ENCODE measurements at regions not wholly inside any gene's neighbourhood (a gene's known extent, or its start where the extent isn't known, plus 50 kb on each side); places are given as distances from the start of the nearest gene placed in this dataset.
"Not testable (repeated sequence)": the region's sequence is repeated elsewhere in the genome, so short reads cannot be mapped to it uniquely, and the experiment has no call there.

DNA sequence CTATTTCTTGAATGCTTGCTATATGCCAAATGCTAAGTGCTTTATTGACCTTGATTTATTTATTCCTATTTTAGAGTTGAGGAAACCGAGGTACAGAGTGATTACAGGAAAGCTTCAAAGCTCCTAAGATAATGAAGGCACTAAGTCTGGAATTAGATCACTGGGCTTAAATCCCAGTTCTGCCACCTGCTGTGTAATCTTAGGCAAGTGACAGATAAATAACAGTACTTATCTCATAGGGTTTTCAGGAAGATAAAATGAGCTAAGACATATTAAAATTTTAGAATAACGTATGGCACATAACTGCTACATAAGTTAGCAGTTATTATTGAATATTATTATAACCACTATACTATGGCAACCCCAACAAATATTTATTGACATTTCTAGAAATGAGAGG is 843.8 kb downstream of the DTWD2 start:
- DNase-seq = no peak

DNA sequence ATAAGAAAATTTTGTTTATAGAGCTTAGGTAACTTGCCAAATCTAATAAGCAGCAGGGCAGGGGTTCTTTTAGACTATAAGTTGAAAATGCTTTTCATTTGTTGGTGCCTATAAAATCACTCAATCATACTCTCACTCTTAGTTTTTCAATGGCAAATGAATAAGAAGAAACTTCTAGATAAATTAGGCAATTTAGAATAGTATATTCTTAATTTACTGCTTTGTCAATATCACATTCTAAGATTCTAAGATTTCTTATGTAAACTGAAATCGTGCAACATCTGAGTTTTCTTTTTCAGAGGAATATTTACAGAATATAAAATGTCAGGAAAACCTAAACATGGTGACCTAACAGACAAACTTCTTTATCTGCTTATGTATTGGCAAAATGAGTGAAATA is 849.0 kb downstream of the DTWD2 start:
- DNase-seq = no peak

DNA sequence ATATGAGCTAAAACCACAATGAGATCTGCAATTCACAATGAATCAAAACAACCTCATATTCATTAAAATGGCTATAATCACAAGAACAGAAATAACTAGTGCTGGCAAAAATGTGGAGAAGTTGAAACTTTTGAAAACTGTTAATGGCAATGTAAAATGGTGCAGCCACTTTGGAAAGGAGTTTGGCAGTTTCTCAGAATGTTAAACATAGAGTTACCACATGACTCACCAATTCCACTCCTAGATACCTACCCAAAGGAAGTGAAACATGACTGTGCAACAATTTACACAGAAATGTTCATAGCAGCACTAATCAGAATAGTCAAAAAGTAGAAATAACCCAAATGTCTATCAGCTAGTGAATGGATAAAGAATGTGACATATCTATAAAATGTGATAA is 862.2 kb downstream of the DTWD2 start:
- no peak for DNase-seq

DNA sequence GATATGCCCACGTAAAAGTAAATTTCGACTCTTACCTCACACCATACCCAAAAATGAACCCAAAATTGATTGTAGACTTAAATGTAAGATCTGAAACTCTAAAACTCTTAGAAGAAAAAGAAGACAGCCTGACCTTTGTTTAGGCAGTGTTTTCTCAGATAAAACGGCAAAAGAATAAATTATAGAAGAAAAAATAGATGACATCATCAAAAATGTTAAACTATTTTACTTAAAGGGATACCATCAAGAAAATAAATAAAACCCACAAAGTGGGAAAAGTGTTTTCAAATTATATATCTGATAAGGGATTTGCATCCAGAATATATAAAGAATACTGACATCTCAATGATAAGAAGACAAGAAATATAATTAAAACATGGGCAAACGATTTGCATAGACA is 862.7 kb downstream of the DTWD2 start:
- DNase-seq = no peak

DNA sequence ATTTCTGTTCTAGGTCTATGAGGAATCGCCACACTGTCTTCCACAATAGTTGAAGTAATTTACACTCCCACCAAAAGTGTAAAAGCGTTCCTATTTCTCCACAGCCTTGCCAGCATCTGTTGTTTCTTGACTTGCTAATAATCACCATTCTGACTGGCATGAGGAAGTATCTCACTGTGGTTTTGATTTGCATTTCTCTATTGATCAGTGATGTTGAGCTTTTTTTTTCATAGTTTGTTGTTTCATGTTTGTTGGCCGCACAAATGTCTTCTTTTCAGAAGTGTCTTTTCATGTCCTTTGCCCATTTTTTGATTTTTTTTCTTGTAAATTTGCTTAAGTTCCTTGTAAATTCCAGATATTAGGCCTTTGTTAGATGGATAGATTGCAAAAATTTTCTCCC is 867.1 kb downstream of the DTWD2 start:
- DNase-seq = no peak

DNA sequence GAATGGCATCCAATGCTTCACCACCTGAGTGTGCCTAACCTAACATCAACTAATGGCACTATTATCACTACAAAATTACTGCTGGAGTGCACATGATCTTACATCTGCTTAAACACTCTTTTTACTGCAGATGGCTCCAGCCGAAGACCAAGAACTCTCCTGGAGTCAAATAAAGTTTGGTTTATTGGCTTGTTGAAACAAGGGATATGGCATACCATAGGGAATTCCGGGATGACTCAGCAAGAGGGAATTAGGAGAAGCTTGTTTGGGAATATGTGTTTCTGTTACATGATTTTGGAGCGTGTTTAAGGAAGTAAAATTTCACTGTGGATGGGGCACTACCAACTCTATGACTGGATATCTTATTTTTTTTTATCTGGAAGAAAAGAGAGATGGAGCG is 872.6 kb downstream of the DTWD2 start:
- no peak for DNase-seq

DNA sequence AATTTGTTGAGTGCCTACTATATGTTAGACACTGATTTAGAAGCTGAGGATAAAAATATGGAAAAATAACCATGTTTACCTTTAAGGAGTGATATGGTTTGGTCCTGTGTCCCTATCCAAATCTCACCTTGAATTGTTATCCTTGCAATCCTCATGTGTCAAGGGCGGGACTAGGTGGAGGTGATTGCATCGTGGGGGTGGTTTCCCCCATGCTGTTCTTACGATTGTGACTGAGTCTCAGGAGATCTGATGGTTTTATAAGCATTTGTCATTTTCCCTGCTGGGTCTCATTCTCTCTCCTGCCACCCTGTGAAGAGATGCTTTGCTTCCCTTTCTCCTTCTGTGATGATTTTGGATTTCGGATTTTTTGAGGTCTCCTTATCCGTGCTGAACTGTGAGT is 876.4 kb downstream of the DTWD2 start:
- DNase-seq = no peak

DNA sequence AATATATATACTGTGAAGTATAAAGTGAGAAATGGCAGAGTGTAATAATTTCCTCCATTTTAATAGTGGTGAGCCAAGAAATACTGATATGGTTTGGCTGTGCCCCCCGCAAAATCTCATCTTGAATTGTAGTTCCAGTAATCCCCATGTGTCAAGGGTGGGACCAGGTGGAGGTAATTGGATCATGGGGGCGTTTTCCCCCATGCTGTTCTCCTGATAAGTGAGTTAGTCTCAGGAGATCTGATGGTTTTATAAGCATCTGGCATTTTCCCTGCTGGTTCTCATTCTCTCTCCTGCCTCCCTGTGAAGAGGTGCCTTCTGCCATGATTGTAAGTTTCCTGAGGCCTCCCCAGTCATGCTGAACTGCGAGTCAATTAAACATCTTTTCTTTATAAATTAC is 881.1 kb downstream of the DTWD2 start:
- DNase-seq = not testable (repeated sequence)

DNA sequence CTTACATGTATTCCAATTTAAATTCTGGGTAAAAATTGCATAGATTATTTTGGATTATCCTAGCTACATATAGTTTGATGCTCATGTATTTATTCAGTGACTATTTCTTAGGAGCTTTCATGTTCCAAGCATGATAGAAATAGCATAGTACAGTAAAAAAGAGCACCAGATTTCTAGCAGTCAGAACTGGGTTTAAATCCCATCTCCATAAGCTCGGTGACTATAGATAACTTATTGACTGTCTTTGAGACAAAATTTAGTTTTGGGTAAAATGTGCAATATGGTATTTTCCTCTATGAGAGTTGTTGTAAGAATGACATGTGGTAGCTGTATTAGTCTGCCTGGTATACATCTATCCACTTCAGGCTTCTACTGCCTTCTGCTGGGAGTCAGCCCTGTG is 889.6 kb downstream of the DTWD2 start:
- DNase-seq = no peak

DNA sequence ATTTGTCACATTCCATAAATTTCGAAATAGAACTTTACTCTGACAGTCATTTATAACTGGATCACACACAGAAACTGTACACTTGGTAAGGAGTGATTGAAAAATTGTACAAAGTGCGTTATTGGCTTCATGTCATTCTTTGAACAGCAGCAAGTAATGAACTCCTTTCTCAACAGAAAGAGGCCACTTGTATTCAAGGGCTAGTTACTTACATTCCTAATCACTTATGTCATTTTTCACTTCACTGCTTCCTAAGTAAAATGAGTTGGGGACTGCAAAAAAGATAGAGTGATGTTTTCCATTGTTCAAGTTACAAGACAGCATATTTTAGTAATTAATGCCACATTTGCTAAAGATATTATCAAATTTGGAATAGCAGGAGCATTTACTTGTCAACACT is 893.2 kb downstream of the DTWD2 start:
- DNase-seq = no peak

DNA sequence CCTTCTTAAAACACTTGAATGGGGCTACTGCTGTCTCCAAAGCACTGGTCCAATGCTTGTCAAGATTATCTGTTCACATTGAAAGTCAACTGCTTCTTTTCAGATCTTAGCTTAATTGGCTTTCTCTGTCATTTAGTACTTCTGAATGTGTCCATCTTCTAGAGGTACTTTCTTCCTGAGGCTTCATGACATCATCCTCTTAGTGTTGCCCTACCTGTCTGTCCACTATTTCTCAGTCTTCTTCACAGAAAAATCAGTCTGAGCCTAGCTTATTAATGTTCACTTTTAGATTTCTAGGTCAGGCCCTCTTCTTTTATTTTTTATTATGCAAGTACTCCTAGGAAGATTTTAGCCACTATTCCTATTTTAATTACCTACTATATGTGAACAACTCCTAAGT is 899.9 kb downstream of the DTWD2 start:
- no peak for DNase-seq

DNA sequence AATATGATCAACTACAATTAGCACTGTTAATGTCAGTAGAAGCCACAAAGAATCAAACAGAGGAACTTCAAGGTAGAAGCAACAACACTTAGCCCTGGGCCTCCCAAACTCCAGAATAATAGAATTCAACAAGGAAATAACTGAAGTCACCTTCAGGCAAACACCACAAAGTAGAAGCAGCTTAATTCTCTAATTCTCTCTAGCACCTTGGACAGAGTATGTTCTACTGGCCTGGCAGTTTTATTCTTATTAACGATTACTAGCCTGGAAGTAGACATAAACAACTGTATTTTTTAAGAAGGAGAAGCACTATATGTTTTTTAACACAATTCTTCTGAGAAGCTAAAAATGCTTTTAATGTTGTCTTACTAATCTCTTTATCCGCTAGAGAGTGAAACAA is 911.9 kb downstream of the DTWD2 start:
- DNase-seq = no peak

DNA sequence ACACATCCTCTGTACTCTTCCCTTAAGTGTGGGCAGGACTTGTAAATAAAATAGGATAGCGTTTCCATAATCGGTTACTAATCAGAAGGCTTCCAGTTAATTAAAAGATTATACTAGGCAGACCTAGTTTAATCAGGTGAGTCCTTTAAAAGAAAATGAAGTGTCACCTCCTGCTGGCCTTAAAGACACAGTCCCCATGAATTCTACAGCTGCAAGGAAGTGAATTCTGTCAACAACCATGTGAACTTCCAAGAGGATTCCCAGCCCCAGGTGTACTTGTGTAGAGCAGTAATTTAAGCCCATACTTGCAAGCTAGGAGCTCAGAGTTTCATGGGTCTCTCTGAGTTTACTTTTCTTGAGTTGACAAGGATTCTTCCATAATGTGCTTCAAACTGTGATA is 918.3 kb downstream of the DTWD2 start:
- no peak for DNase-seq

DNA sequence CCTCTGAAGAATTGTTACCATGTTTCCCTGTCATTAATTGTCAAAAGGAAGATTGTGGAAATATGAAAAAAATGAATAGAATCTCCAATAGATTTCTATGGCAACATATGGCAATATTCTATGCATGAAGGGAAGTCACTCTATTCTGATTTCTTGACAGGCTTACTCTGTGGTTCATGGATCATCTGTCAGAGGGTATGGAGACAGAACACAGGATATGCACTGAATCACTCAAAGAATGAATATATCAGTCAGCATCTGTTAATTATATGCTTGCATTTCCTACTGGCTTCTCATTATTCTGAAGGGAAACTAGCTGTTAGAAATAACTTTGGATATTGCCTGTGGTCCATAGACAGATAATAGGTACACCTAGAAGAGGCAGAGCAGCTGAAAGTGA is 918.9 kb downstream of the DTWD2 start:
- no peak for DNase-seq

DNA sequence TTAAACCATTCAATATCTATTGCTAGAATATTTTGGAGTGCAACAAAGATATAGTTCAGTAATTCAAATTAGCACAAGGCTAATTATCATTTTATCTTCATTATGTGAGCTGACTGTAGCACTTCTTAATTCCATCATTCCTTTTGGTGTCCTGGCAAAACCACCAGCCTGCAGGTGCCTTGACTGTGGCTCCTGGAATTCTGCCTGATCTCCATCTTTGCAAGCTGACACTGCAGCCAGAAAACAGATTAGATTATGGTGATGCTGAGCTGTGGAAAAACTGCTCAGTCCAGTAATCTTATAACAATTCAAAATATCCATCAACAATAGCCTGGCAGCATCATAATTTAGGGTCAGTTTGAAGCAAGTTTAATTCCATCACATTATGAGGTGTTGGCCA is 919.5 kb downstream of the DTWD2 start:
- DNase-seq = no peak

DNA sequence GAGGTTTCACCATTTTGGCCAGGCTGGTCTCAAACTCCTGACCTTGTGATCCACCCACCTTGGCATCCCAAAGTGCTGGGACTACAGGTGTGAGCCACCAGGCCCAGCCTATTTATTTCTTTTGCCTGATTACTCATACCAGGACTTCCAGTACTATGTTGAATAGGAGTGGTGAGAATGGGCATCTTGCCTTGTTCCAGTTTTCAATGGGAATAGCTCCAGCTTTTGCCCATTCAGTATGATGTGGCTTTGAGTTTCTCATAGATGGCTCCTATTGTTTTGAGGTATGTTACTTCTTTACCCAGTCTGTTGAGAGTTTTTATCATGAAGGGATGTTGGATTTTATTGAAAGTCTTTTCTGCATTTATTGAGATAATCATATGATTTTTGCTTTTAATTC is 924.5 kb downstream of the DTWD2 start:
- not testable (repeated sequence) for DNase-seq

DNA sequence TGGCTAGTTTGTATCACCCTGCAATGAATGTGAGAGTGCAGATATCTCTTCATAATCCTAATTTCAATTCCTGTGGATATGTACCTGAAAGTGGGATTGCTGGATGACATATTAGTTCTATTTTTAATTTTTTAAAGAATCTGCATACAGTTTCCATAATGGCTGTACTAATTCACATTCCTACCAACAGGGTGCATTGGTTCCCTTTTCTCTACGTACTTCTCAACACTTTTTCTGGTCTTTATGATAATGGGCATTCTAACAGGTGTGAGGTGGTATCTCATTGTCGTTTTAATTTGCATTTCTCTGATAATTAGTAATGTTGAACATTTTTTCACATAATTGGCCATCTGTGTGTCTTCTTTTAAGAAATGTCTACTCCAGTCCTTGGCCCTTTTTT is 927.5 kb downstream of the DTWD2 start:
- no peak for DNase-seq

DNA sequence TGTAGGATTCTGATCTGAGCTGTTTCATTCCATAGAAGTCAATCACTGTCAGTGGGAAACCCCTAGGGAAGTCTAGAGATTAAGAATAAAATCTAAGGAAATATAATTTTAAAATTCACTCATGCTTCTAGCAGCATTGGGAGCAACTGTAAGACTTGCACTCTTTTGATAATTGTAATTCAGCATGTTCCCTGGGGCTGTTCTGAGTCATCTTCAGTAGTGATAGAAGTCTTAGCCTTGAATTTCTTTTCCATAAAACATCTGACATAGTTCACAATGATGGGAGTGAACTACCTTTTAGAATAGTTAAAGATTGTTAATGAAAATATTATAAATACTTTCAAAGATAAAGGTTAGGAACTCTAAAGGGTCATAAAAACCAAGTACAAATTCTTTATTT is 935.8 kb downstream of the DTWD2 start:
- DNase-seq = no peak

DNA sequence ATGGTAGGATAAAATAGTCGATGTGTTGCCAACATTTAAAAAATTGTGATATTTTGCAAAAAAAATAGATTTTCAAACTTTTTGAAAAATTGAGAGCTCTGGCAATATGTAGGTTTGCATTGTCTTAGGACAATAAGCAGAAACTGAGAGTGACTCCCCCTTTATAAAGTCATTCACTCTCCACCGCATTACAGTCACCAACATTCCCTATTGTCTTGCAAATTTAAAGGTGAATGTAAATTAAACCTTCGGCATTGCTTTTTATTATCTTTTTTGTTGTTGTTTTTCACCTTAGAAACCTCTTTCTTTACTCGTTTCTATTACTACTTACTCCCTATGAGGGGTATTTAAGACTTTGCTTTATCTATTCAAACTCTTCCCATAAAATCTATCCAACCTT is 944.2 kb downstream of the DTWD2 start:
- DNase-seq = no peak

DNA sequence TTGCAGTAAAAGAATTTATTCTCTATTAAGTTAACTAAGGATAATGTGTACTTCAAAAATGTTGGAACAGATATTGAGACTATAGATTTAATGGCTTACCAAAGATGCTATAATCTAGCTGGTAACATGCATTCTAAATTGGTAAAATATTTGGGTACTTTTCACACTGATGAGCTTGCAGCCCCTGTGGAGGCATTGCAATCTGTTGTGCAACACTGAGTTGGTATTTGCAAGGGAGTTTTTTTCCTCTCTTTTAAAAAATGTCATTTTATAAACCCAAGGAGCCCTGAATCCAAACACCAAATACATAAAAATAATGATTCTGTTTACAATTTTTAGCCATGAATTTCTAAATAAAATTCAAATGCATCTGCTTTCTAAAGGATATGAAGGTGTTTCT is 944.8 kb downstream of the DTWD2 start:
- DNase-seq = no peak

DNA sequence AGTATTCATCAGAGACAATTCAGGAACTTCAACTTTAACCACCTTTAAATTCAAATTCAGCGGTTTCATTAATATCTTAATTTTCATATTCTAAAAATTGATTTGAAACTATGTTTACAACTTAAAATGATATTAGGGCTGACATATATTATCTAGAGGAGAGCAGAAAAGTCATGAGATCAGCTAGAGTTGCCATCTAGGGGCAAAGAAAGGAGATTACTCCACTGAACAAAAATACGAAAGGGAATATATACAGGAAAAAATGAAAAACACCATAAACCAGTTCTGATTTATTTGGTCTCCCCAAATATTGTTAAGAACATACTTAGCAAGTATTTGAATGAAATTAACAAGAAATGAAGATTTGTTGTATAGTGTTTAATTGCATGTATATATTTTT is 946.3 kb downstream of the DTWD2 start:
- DNase-seq = no peak

DNA sequence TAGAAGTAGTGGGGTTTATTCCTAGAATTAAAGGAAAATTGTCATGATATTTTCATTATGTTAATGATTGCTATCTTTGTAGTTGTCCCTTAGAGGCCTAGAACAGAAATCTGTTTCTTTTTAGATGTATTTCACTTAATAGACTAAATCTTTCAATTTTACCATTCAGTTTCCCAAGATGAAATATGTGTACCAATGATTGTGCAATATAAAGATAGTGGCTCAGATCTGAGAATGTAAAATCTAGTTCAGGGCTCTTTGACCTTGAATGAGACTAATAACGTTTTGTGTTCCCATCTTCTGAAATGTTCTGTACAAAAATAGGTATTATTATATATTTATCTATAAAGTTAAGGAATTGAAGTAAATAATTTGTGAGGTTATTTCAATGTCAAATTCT is 947.9 kb downstream of the DTWD2 start:
- DNase-seq = no peak

DNA sequence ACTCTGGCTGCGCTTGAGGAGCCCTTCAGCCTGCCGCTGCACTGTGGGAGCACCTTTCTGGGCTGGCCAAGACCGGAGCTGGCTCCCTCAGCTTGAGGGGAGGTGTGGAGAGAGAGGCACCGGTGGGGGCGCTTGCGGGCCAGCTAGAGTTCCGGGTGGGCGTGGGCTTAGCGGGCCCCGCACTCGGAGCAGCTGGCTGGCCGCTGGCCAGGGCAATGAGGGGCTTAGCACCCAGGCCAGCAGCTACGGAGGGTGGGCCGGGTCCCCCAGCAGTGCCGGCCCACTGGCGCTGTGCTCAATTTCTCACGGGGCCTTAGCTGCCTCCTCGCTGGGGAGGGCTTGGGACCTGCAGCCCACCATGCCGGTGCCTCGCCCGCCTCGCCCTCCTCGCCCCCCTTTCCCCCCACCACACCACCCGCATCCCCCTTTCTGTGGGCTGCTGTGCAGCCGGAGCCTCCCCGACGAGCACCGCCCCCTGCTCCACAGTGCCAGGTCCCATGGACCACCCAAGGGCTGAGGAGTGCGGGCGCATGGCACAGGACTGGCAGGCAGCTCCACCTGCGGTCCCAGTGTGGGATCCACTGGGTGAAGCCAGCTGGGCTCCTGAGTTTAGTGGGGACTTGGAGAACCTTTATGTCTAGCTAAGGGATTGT is 954.5 kb downstream of the DTWD2 start:
- DNase-seq = no peak

DNA sequence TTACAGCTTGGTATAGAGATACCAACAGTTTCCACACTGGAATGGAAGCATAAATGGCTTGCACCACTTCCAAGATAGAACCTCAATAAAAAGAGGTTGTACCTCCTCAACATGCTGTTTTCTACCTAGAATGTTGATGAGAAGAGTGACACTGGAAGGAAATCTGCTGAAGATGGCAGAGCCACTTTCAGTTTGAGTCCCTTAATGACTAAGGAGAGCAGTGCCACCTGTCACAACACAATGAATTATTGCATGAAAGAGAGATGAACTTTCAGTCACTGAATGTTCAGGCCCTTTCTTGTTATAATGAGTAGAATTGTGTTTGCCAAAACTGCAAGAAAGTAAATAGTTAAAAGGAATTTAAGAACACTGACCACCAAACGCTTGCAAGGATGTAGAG is 958.5 kb downstream of the DTWD2 start:
- DNase-seq = no peak

DNA sequence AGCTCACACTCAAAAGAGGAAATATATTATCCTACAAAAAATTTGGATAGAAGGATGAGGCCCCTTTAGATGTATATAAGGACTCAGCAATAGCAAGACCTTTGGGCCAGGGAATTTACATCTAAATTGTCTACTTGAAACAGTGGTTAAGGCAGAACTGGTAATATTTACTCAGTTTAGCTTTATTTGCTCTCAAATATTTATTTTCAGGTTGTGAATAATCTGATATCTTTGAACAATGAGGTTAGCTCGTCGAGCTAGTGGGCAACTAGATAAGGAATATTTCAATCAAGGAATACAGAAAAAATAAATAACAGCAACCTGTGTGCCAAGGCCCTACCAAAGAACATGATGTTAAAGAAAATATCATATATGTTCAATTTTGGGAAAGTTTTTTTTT is 966.3 kb downstream of the DTWD2 start:
- DNase-seq = no peak

DNA sequence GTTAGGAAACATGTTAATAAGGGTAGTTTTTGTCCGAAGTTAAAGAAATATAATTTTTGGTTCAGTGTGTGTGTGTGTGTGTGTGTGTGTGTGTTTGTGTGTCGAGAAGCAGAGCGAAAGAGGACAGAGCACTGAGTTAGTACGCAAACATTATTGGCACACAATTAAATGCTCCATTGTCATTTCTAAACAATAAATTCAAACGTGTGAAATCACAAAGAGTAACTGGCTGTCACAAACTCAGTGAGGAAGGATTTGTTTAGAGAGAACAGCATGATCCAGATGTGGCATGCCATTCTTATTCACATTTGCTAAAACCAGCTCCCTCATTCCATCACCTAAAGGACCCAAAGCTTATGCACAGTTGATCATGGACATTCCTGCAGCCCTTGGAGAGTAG is 970.8 kb downstream of the DTWD2 start:
- no peak for DNase-seq
